ENCODE measurements at regions not wholly inside any gene's neighbourhood (a gene's known extent, or its start where the extent isn't known, plus 50 kb on each side); places are given as distances from the start of the nearest gene placed in this dataset.

DNA sequence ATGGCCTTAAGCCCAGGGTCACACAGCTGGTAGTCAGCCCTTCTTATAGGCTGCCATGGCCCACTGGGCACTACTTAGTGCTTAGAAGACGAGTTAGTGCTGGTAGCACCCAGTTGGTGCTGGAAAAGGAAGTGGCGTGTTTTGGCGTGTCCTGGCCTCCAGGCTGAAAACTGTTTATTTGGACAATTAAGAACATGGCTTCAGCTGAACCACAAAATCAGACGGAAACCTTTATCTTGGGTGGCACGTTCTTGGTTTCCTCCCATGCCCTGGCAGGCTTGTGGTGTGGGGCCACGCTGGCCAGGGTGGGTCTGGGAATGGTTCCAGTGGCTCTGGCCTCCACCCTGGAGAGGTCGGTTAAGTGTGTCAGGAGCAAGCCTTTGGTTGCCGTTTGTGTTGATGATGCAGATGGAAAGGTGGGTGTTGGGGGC is 141.5 kb upstream of the HAAO start:
- Histone ChIP-seq H3K36me3 (ENCODE audit: control insufficient read depth in 4 of 4, insufficient read depth in 4 of 4, low read length in 4 of 4) (no peaks in the 10 kb centered on the region), H3K4me3 (no peak overlapping the region), H3K4me1 (ENCODE audit: control insufficient read depth in 5 of 5, insufficient read depth in 5 of 5, low read length in 5 of 5) (peaks cover 15 to 50% (median 36%) of the 10 kb centered on the region in 5 donors), H3K9ac (ENCODE audit: insufficient read depth in 1 of 2, low read length in 2 of 2) (no peak overlapping the region), H3K27ac (ENCODE audit: low read depth in 1 of 2, low read length in 1 of 2) (peak overlapping the region in 1 of 2 donors; percentile 57), H3K27me3 (ENCODE audit: control insufficient read depth in 3 of 3, insufficient read depth in 3 of 3, low read length in 2 of 3) (no peaks in the 10 kb centered on the region), H3K9me3 (ENCODE audit: control insufficient read depth in 4 of 4, insufficient read depth in 3 of 4, low read length in 3 of 4) (no peaks in the 10 kb centered on the region)
- TF ChIP-seq, protein P1, sequence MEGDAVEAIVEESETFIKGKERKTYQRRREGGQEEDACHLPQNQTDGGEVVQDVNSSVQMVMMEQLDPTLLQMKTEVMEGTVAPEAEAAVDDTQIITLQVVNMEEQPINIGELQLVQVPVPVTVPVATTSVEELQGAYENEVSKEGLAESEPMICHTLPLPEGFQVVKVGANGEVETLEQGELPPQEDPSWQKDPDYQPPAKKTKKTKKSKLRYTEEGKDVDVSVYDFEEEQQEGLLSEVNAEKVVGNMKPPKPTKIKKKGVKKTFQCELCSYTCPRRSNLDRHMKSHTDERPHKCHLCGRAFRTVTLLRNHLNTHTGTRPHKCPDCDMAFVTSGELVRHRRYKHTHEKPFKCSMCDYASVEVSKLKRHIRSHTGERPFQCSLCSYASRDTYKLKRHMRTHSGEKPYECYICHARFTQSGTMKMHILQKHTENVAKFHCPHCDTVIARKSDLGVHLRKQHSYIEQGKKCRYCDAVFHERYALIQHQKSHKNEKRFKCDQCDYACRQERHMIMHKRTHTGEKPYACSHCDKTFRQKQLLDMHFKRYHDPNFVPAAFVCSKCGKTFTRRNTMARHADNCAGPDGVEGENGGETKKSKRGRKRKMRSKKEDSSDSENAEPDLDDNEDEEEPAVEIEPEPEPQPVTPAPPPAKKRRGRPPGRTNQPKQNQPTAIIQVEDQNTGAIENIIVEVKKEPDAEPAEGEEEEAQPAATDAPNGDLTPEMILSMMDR (IDR thresholded peaks at IDR 0.05; ENCODE audit: control extremely low read depth, extremely low read depth): no peak
- 33 to 41% methylated on average over 8 of the region's 8 CpGs for WGBS, 2 donors
- ATAC-seq (ENCODE audit: insufficient read depth, low FRiP score): no peak
- no peak for DNase-seq

DNA sequence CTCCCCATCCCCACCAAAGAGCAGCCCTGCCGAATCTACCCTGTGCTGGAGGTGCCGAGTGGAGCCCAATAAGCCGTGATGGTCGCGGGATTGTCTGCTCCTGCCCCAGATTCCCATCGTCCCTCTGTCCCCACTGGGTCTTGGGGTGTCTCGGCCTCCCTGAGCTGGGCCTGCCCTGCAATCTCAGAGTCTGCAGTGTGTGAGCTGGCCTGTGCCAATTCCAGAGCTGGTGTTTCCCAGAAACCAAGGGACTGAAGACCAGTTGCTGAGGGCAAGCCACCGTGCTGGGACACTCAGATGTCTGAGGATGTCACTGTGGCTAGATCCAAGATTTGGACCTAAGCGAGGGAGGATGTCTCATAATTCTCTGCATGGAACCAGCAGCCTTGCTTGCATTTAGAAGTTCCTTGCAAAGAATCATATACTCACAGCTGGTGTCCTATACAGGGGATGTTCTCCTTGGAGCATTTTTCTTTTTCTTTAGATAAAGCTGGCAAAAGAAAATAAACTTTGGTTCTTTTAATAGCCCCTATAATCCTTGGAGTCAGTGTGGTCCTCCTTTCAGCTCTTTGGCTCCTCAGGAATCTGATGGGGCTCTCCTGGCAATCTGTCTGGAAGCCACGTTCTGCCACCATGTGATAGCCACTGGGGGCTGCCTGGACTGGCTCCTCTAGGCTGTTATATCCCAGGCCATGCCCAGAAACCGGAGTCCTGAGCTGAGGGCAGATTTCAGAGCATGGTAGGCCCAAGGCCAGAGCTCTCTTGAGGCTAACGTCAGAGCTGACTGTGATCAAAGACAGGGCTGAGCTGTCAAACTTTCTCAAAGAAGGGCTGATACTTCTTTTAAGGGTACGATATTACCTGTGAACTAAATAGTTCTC is 140.1 kb upstream of the HAAO start:
- Histone ChIP-seq H3K4me3 (no peak overlapping the region), H3K9me3 (ENCODE audit: control insufficient read depth in 4 of 4, insufficient read depth in 3 of 4, low read length in 3 of 4) (no peaks in the 10 kb centered on the region), H3K4me1 (ENCODE audit: control insufficient read depth in 5 of 5, insufficient read depth in 5 of 5, low read length in 5 of 5) (peaks cover 15 to 63% (median 40%) of the 10 kb centered on the region in 5 donors), H3K9ac (ENCODE audit: insufficient read depth in 1 of 2, low read length in 2 of 2) (no peak overlapping the region), H3K27me3 (ENCODE audit: control insufficient read depth in 3 of 3, insufficient read depth in 3 of 3, low read length in 2 of 3) (no peaks in the 10 kb centered on the region), H3K27ac (ENCODE audit: low read depth in 1 of 2, low read length in 1 of 2) (peak overlapping the region in 1 of 2 donors; percentile 65), H3K36me3 (ENCODE audit: control insufficient read depth in 4 of 4, insufficient read depth in 4 of 4, low read length in 4 of 4) (no peaks in the 10 kb centered on the region)
- ATAC-seq (ENCODE audit: insufficient read depth, low FRiP score) (no peak), DNase-seq (no peak)
- 80 to 84% methylated on average over 13 of the region's 13 CpGs for WGBS, 2 donors
- TF ChIP-seq, protein P1 (IDR thresholded peaks at IDR 0.05; ENCODE audit: control extremely low read depth, extremely low read depth): no peak

GRCh38 chr2:42931818-42932195 is 139.4 kb upstream of the HAAO start:
- Histone ChIP-seq H3K27ac (ENCODE audit: low read depth in 1 of 2, low read length in 1 of 2) (peak overlapping the region in 1 of 2 donors; percentile 58), H3K36me3 (ENCODE audit: control insufficient read depth in 4 of 4, insufficient read depth in 4 of 4, low read length in 4 of 4) (no peaks in the 10 kb centered on the region), H3K4me1 (ENCODE audit: control insufficient read depth in 5 of 5, insufficient read depth in 5 of 5, low read length in 5 of 5) (peaks cover 15 to 66% (median 46%) of the 10 kb centered on the region in 5 donors), H3K9ac (ENCODE audit: insufficient read depth in 1 of 2, low read length in 2 of 2) (no peak overlapping the region), H3K9me3 (ENCODE audit: control insufficient read depth in 4 of 4, insufficient read depth in 3 of 4, low read length in 3 of 4) (no peaks in the 10 kb centered on the region), H3K4me3 (no peak overlapping the region), H3K27me3 (ENCODE audit: control insufficient read depth in 3 of 3, insufficient read depth in 3 of 3, low read length in 2 of 3) (no peaks in the 10 kb centered on the region)
- DNase-seq: no peak
- 41 to 45% methylated on average over 3 of the region's 3 CpGs for WGBS, 2 donors
- TF ChIP-seq, protein P1 (IDR thresholded peaks at IDR 0.05; ENCODE audit: control extremely low read depth, extremely low read depth): no peak
- no peak for ATAC-seq (ENCODE audit: insufficient read depth, low FRiP score)
